SK-N-SH (cell line): ENCODE measurements at regions not wholly inside any gene's neighbourhood (a gene's known extent, or its start where the extent isn't known, plus 50 kb on each side); places are given as distances from the start of the nearest gene placed in this dataset.

Source experiments
- CTCF ChIA-PET: fragments of 300-600, 350-600 bp; formaldehyde crosslinking; extraction: SDS; loops from one replicate; lab custom pipeline; 2021; lab: Yijun Ruan, JAX
- POLR2A ChIA-PET: fragments of 350-600 bp; sonication (Branson Sonifier 250); formaldehyde crosslinking; extraction: SDS; loops from one replicate; lab custom pipeline; 2020; ENCODE audit warnings: antibody characterized with exemption, inconsistent platforms; lab: Yijun Ruan, JAX
- DNase-seq: peaks from one replicate; pipeline ENCODE4 v3.0.0; 2012
- H2AFZ ChIP-seq: fragments of 200-600 bp; sonication (generic); 2 replicates; pipeline ENCODE4 v1.8.1; 2016; ENCODE audit warnings: antibody characterized with exemption, mild to moderate bottlenecking, low read depth
- H3F3A ChIP-seq: fragments of 200-600 bp; sonication (generic); replicated peaks from 2 replicates; pipeline ENCODE3; 2016; ENCODE audit warnings: antibody characterized with exemption, mild to moderate bottlenecking; ENCODE audit not compliant: insufficient read depth
- H3K27ac ChIP-seq, 2 experiments: fragments of 200-500 bp in 1 of 2; fragments of 200-600 bp in 1 of 2; sonication (Bioruptor generic) in 1 of 2; sonication (generic), shearing (Covaris generic) in 1 of 2; 2 replicates each; pipeline versions ENCODE4 v1.5.1 to v1.6.1; 2014 to 2016; ENCODE audit warnings: low read depth in 2 of 2, inconsistent platforms in 1 of 2, low read length in 1 of 2, mild to moderate bottlenecking in 1 of 2, mixed read lengths in 1 of 2
- H3K27me3 ChIP-seq: fragments of 200-600 bp; sonication (generic), shearing (Covaris generic); 2 replicates; pipeline ENCODE4 v1.6.1; 2016; ENCODE audit warnings: mixed run types; ENCODE audit not compliant: insufficient read depth
- H3K36me3 ChIP-seq, 2 experiments: fragments of 200-500 bp in 1 of 2; fragments of 200-600 bp in 1 of 2; sonication (Bioruptor generic) in 1 of 2; sonication (generic) in 1 of 2; replicated peaks in 1 of 2; 2 replicates each; pipeline versions ENCODE3 to v1.5.1; 2014 to 2016; ENCODE audit warnings: low read length in 1 of 2, mild to moderate bottlenecking in 1 of 2; ENCODE audit not compliant: insufficient read depth in 2 of 2, control insufficient read depth in 1 of 2
- H3K4me1 ChIP-seq, 2 experiments: fragments of 200-500 bp in 1 of 2; fragments of 200-600 bp in 1 of 2; sonication (Bioruptor generic) in 1 of 2; sonication (generic), shearing (Covaris generic) in 1 of 2; 2 replicates each; pipeline versions ENCODE4 v1.5.1 to v1.6.1; 2014 to 2016; ENCODE audit warnings: low read depth in 1 of 2, low read length in 1 of 2, mixed run types in 1 of 2; ENCODE audit not compliant: insufficient read depth in 2 of 2, control insufficient read depth in 1 of 2
- H3K4me2 ChIP-seq: fragments of 200-600 bp; sonication (generic), shearing (Covaris generic); 2 replicates; pipeline ENCODE4 v1.6.1; 2017; ENCODE audit warnings: mixed run types
- H3K4me3 ChIP-seq, 2 experiments: fragments of 200-500 bp in 1 of 2; fragments of 200-600 bp in 1 of 2; sonication (Bioruptor generic) in 1 of 2; sonication (generic), shearing (Covaris generic) in 1 of 2; 2 replicates each; pipeline versions ENCODE4 v1.5.1 to v1.8.1; 2014 to 2016; ENCODE audit warnings: low read depth in 2 of 2, inconsistent platforms in 1 of 2, low read length in 1 of 2, mild to moderate bottlenecking in 1 of 2, mixed read lengths in 1 of 2, moderate library complexity in 1 of 2
- H3K79me2 ChIP-seq: fragments of 200-600 bp; sonication (generic); 2 replicates; pipeline ENCODE4 v1.8.1; 2017; ENCODE audit warnings: mild to moderate bottlenecking; ENCODE audit not compliant: insufficient read depth
- H3K9ac ChIP-seq: fragments of 200-600 bp; sonication (generic); 2 replicates; pipeline ENCODE4 v1.6.1; 2017; ENCODE audit warnings: mixed run types
- H3K9me2 ChIP-seq: fragments of 200-600 bp; sonication (generic); 2 replicates; pipeline ENCODE4 v1.6.1; 2017; ENCODE audit warnings: mixed run types
- H3K9me3 ChIP-seq: fragments of 200-600 bp; sonication (generic); 2 replicates; pipeline ENCODE4 v1.6.1; 2017; ENCODE audit warnings: mixed run types, mild to moderate bottlenecking, moderate library complexity
- H4K20me1 ChIP-seq: fragments of 200-600 bp; sonication (generic); 2 replicates; pipeline ENCODE4 v1.6.1; 2017; ENCODE audit warnings: mild to moderate bottlenecking, mixed run types; ENCODE audit not compliant: insufficient read depth
- CHD2 ChIP-seq: fragments of 150-350 bp; IDR thresholded peaks from 2 replicates; pipeline ENCODE4 v1.6.1; 2018; ENCODE audit warnings: low read length; ENCODE audit not compliant: partially characterized antibody
- ELF1 ChIP-seq: IDR thresholded peaks from 2 replicates; pipeline ENCODE4 v1.4.0; 2012
- EP300 ChIP-seq, 2 experiments: IDR thresholded peaks; 2 replicates each; pipeline versions ENCODE4 v1.4.0 to v1.6.1; 2012; ENCODE audit warnings: borderline replicate concordance in 1 of 2, low read depth in 1 of 2, low read length in 1 of 2
- FOXJ3 ChIP-seq: sonication (generic); formaldehyde crosslinking; IDR thresholded peaks from 2 replicates; pipeline ENCODE4 v1.5.1; 2020; ENCODE audit warnings: mild to moderate bottlenecking, missing genetic modification reagents
- GABPA ChIP-seq: IDR thresholded peaks from 2 replicates; pipeline ENCODE4 v1.4.0; 2012; ENCODE audit warnings: low read depth, mild to moderate bottlenecking
- GATA2 ChIP-seq: sonication (generic); formaldehyde crosslinking; IDR thresholded peaks from 2 replicates; pipeline ENCODE4 v1.5.0; 2020; ENCODE audit warnings: mild to moderate bottlenecking, missing genetic modification reagents
- MXI1 ChIP-seq: IDR thresholded peaks from 2 replicates; pipeline ENCODE4 v1.6.1; 2012; ENCODE audit warnings: mild to moderate bottlenecking, low read depth, low read length, improper control_type of control experiment
- NFIC ChIP-seq: IDR thresholded peaks from 2 replicates; pipeline ENCODE4 v1.4.0; 2012; ENCODE audit warnings: borderline replicate concordance
- RAD21 ChIP-seq: IDR thresholded peaks from 2 replicates; pipeline ENCODE4 v1.6.1; 2012; ENCODE audit warnings: mild to moderate bottlenecking, low read length
- RCOR1 ChIP-seq: fragments of 150-350 bp; IDR thresholded peaks from 2 replicates; pipeline ENCODE4 v1.6.1; 2017; ENCODE audit warnings: antibody characterized with exemption, low read length
- RXRA ChIP-seq: IDR thresholded peaks from 2 replicates; pipeline ENCODE4 v1.4.0; 2012; ENCODE audit warnings: low read depth, mild to moderate bottlenecking, borderline replicate concordance
- YY1 ChIP-seq: IDR thresholded peaks from 2 replicates; pipeline ENCODE4 v1.4.0; 2012; ENCODE audit warnings: low read depth, mild to moderate bottlenecking
- WGBS: methylation state at CpG from one replicate; pipeline ENCODE4 v1.1.6; 2017; ENCODE audit warnings: low lambda C conversion rate; 5-methylcytosine and 5-hydroxymethylcytosine counted together
- TF ChIP-seq, protein P1 (sequence below): IDR thresholded peaks from 2 replicates; pipeline ENCODE4 v1.4.0; 2012; ENCODE audit warnings: low read depth, borderline replicate concordance
- TF ChIP-seq, protein P2 (sequence below): IDR thresholded peaks from 2 replicates; pipeline ENCODE4 v1.4.0; 2012; ENCODE audit warnings: low read depth, borderline replicate concordance
- TF ChIP-seq, protein P3 (sequence below): fragments of 200-600 bp; sonication (generic); IDR thresholded peaks from 2 replicates; pipeline ENCODE4 v1.6.1; 2017; ENCODE audit warnings: antibody characterized with exemption, mild to moderate bottlenecking, moderate library complexity

DNA sequence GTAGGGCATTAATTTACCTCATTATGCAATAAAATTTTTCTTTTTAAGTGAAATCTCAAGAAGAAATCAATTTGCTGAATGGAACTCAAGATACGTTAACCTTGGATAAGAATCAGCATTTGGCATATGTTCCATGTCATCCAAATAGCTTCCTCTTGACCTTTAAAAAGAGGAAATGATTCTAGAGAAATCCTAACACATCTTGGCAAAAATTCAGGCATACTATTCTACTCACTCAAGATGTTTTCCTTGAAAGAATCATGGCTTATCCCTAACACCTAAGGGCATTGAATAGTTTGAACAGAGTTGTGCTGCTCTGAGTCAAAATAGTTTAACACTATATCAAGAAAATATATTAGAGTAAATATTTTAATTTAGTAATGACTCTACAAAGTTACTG is 678.0 kb downstream of the EPHA4 start (continued):
- TF ChIP-seq YY1 (no peak), RXRA (no peak), GATA2 (CRISPR knock-in tag) (no peak)
- TF ChIP-seq, protein P1, sequence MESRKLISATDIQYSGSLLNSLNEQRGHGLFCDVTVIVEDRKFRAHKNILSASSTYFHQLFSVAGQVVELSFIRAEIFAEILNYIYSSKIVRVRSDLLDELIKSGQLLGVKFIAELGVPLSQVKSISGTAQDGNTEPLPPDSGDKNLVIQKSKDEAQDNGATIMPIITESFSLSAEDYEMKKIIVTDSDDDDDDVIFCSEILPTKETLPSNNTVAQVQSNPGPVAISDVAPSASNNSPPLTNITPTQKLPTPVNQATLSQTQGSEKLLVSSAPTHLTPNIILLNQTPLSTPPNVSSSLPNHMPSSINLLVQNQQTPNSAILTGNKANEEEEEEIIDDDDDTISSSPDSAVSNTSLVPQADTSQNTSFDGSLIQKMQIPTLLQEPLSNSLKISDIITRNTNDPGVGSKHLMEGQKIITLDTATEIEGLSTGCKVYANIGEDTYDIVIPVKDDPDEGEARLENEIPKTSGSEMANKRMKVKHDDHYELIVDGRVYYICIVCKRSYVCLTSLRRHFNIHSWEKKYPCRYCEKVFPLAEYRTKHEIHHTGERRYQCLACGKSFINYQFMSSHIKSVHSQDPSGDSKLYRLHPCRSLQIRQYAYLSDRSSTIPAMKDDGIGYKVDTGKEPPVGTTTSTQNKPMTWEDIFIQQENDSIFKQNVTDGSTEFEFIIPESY: no peak
- TF ChIP-seq, all 33 proteins: peak for 0

DNA sequence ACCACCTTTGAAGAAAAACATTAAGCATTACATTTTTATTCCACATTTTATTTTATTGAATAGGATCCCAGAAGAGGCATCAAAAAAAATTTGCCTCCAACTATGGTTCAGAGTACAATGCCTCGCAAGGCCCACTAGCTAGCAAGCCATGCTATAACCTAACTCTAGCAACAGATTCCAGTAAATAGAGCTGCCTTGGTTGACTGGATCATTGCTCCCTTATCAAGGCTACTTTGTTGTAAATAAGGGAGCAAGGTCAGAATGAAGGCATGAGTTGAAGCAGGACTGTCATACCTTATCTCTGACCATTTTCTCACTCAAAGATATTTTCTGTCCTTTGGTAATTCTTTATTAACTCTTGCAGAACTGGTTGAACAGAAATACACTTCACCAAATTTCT is 672.6 kb downstream of the EPHA4 start:
- Histone ChIP-seq H3K79me2 (no peaks in the 10 kb centered on the region), H3K4me3 (no peak overlapping the region), H3F3A (no peaks in the 10 kb centered on the region), H2AFZ (no peak overlapping the region), H3K4me2 (no peak overlapping the region), H3K9ac (no peak overlapping the region), H3K36me3 (no peaks in the 10 kb centered on the region), H4K20me1 (no peaks in the 10 kb centered on the region), H3K4me1 (no peaks in the 10 kb centered on the region), H3K27ac (no peak overlapping the region), H3K9me2 (0 out of 2 replicates have a peak, but pooled peaks cover 4% of the 10 kb centered on the region), H3K9me3 (no peaks in the 10 kb centered on the region), H3K27me3 (no peaks in the 10 kb centered on the region)
- WGBS: 55% methylated on average over 1 of the region's 1 CpG
- ChIA-PET POLR2A (no interaction called here), CTCF (no interaction called here)
- TF ChIP-seq MXI1 (no peak), YY1 (no peak), FOXJ3 (CRISPR knock-in tag) (no peak), GABPA (no peak), GATA2 (CRISPR knock-in tag) (no peak)
- TF ChIP-seq, protein P2, sequence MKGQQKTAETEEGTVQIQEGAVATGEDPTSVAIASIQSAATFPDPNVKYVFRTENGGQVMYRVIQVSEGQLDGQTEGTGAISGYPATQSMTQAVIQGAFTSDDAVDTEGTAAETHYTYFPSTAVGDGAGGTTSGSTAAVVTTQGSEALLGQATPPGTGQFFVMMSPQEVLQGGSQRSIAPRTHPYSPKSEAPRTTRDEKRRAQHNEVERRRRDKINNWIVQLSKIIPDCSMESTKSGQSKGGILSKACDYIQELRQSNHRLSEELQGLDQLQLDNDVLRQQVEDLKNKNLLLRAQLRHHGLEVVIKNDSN: no peak
- DNase-seq: no peak

DNA sequence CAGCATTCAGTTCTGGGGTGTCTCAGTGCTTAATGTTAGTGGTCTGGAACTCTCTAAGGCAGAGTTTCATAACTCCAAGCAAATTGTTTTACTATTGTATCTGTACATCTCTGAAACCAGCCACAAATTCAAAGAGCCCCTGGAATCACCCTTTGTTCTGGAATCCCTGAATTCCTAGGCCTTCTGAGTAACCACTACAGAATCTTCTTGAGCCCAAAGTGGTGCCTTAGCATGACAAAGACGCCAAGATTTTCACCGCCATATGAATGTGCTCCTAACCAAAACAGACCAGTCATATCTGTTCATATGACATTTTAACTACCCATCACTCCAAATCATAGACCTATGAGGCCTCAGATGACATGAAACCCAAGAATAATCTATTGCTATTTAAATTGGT is 668.1 kb downstream of the EPHA4 start:
- no peaks in the 10 kb centered on the region for H3F3A ChIP-seq
- no peaks in the 10 kb centered on the region for H3K79me2 ChIP-seq
- no peak overlapping the region for H3K4me2 ChIP-seq
- H3K9me2 ChIP-seq: no peaks in the 10 kb centered on the region
- no peaks in the 10 kb centered on the region for H4K20me1 ChIP-seq
- H3K27me3 ChIP-seq: no peaks in the 10 kb centered on the region
- H3K27ac ChIP-seq: no peak overlapping the region
- H2AFZ ChIP-seq: no peak overlapping the region
- TF ChIP-seq RAD21: no peak
- TF ChIP-seq EP300 (IDR thresholded peaks at IDR 0.05; ENCODE audit: borderline replicate concordance in 1 of 2, low read depth in 1 of 2, low read length in 1 of 2): no peak
- TF ChIP-seq, protein P3, sequence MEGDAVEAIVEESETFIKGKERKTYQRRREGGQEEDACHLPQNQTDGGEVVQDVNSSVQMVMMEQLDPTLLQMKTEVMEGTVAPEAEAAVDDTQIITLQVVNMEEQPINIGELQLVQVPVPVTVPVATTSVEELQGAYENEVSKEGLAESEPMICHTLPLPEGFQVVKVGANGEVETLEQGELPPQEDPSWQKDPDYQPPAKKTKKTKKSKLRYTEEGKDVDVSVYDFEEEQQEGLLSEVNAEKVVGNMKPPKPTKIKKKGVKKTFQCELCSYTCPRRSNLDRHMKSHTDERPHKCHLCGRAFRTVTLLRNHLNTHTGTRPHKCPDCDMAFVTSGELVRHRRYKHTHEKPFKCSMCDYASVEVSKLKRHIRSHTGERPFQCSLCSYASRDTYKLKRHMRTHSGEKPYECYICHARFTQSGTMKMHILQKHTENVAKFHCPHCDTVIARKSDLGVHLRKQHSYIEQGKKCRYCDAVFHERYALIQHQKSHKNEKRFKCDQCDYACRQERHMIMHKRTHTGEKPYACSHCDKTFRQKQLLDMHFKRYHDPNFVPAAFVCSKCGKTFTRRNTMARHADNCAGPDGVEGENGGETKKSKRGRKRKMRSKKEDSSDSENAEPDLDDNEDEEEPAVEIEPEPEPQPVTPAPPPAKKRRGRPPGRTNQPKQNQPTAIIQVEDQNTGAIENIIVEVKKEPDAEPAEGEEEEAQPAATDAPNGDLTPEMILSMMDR: no peak
- no peak for TF ChIP-seq NFIC
- TF ChIP-seq RCOR1: no peak
- no peak for TF ChIP-seq CHD2
- TF ChIP-seq ELF1: no peak
- TF ChIP-seq, protein P2: no peak
- no peaks in the 10 kb centered on the region for H3K4me1 ChIP-seq
- H3K9ac ChIP-seq: no peak overlapping the region
- no peak for DNase-seq
- WGBS: 42% methylated on average over 2 of the region's 2 CpGs
- H3K4me3 ChIP-seq: no peak overlapping the region
- CTCF ChIA-PET: interaction anchor here (1.0 kb wide), 1 partner anchor 19 kb away, joined by 3 read pairs; no protein-coding TSS in a partner anchor
- no peaks in the 10 kb centered on the region for H3K36me3 ChIP-seq
- POLR2A ChIA-PET: no interaction called here
- H3K9me3 ChIP-seq: no peaks in the 10 kb centered on the region
